Ishikawa (cell line): ENCODE measurements at regions not wholly inside any gene's neighbourhood (a gene's known extent, or its start where the extent isn't known, plus 50 kb on each side); places are given as distances from the start of the nearest gene placed in this dataset.

Experiments
- EGR1 ChIP-seq: IDR thresholded peaks from 2 replicates; pipeline ENCODE4 v1.6.1; 2012
- EP300 ChIP-seq: IDR thresholded peaks from 2 replicates; pipeline ENCODE4 v1.6.1; 2012; ENCODE audit warnings: borderline replicate concordance
- RAD21 ChIP-seq: IDR thresholded peaks from 2 replicates; pipeline ENCODE4 v1.6.1; 2012; ENCODE audit warnings: low read depth
- YY1 ChIP-seq: IDR thresholded peaks from 2 replicates; pipeline ENCODE4 v1.6.1; 2012; ENCODE audit warnings: low read depth
- TF ChIP-seq, protein P1 (sequence below): IDR thresholded peaks from 2 replicates; pipeline ENCODE4 v1.6.1; 2012; ENCODE audit warnings: low read depth, mild to moderate bottlenecking

DNA sequence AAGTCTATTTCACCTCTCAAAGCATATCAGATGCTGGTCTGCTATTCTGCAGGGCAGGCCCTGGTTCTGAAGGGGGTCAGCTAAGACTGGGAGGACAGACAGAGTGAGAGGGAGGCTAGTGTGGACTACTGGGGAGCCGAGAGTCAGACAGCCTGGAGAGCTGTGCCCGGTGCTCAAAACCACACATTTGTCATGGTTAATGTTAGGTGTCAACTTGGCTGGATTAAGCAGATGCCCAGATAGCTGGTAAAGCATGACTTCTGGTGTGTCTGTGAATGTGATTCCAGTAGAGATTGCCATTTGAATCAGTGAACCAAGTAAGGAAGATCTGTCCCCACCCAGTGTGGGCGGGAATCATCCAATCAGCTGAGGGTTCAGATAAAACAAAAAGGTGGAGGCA, 102.6 kb downstream of the SNX19 start:
- no peak for TF ChIP-seq EGR1
- no peak for TF ChIP-seq EP300
- no peak for TF ChIP-seq RAD21
- TF ChIP-seq YY1: no peak
- TF ChIP-seq, protein P1, sequence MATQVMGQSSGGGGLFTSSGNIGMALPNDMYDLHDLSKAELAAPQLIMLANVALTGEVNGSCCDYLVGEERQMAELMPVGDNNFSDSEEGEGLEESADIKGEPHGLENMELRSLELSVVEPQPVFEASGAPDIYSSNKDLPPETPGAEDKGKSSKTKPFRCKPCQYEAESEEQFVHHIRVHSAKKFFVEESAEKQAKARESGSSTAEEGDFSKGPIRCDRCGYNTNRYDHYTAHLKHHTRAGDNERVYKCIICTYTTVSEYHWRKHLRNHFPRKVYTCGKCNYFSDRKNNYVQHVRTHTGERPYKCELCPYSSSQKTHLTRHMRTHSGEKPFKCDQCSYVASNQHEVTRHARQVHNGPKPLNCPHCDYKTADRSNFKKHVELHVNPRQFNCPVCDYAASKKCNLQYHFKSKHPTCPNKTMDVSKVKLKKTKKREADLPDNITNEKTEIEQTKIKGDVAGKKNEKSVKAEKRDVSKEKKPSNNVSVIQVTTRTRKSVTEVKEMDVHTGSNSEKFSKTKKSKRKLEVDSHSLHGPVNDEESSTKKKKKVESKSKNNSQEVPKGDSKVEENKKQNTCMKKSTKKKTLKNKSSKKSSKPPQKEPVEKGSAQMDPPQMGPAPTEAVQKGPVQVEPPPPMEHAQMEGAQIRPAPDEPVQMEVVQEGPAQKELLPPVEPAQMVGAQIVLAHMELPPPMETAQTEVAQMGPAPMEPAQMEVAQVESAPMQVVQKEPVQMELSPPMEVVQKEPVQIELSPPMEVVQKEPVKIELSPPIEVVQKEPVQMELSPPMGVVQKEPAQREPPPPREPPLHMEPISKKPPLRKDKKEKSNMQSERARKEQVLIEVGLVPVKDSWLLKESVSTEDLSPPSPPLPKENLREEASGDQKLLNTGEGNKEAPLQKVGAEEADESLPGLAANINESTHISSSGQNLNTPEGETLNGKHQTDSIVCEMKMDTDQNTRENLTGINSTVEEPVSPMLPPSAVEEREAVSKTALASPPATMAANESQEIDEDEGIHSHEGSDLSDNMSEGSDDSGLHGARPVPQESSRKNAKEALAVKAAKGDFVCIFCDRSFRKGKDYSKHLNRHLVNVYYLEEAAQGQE: no peak
